ENCODE measurements at regions not wholly inside any gene's neighbourhood (a gene's known extent, or its start where the extent isn't known, plus 50 kb on each side); places are given as distances from the start of the nearest gene placed in this dataset.

DNA sequence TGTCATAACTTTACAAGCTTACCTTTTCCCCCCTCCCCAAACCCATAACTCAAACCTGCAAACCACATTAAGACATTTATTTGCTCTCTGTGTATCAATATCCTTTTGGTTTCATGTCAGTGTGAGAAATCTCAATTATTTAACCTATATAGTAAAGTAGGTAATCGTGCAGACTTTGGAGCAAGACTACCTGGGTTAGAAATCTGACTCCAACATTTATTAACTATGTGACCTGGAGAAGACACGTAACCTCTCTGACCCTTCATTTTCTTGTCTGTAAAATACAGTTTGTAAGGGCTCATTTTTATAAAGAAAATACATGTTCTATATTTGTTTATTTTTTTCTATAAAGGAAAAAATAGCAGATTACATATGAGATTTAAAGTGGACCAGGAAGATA lies 448.9 kb upstream of the MANEA start:
- Histone ChIP-seq H3K79me1 (ENCODE audit: low read depth in 1 of 2, low read length in 2 of 2) (no peaks in the 10 kb centered on the region), H3K27me3 (ENCODE audit: control insufficient read depth, insufficient read depth, low read length) (no peaks in the 10 kb centered on the region), H3K4ac (ENCODE audit: low read depth, low read length) (no peak overlapping the region), H2BK5ac (ENCODE audit: low read depth, low read length, poor library complexity, severe bottlenecking) (no peak overlapping the region), H2BK15ac (ENCODE audit: low read depth, low read length) (no peak overlapping the region), H3K9me3 (ENCODE audit: control insufficient read depth, insufficient read depth, low read length) (no peaks in the 10 kb centered on the region), H2AFZ (replicated peaks; ENCODE audit: low read length, poor library complexity) (no peak overlapping the region), H3K36me3 (ENCODE audit: control insufficient read depth, insufficient read depth, low read length) (no peaks in the 10 kb centered on the region), H3K4me1 (ENCODE audit: control insufficient read depth, insufficient read depth, low read length) (no peaks in the 10 kb centered on the region), H3K9me1 (ENCODE audit: insufficient read depth, low read length) (no peaks in the 10 kb centered on the region), H2AK9ac (replicated peaks; ENCODE audit: low read depth, low read length, poor library complexity) (no peak overlapping the region), H4K20me1 (ENCODE audit: insufficient read depth, low read length) (no peaks in the 10 kb centered on the region), H4K8ac (ENCODE audit: low read depth in 2 of 2, low read length in 2 of 2) (no peak overlapping the region), H4K91ac (ENCODE audit: insufficient read depth, low read depth, low read length) (no peak overlapping the region), H3K4me3 (ENCODE audit: insufficient read depth, low read depth, low read length) (no peak overlapping the region), H3K23ac (ENCODE audit: low read depth, low read length) (no peak overlapping the region), H3K18ac (ENCODE audit: low read depth, low read length) (no peak overlapping the region), H3K56ac (ENCODE audit: extremely low read depth, insufficient read depth, low read length) (no peak overlapping the region), H3K4me2 (ENCODE audit: low read depth, low read length) (no peak overlapping the region), H3K27ac (ENCODE audit: insufficient read depth, low read length) (no peak overlapping the region), H2BK20ac (ENCODE audit: low read depth, low read length) (no peak overlapping the region), H3K14ac (replicated peaks; ENCODE audit: low read depth, low read length) (no peak overlapping the region), H2BK120ac (ENCODE audit: low read depth, low read length) (no peak overlapping the region), H3K9ac (ENCODE audit: low read depth, low read length) (no peak overlapping the region), H4K5ac (ENCODE audit: low read depth, low read length) (no peak overlapping the region), H2AK5ac (ENCODE audit: low read depth, low read length) (no peak overlapping the region)
- in situ Hi-C loops (cut with MboI; ENCODE audit: low sequenced_read_pairs) (no loop called here), dilution Hi-C loops (cut with HindIII; ENCODE audit: low sequenced_read_pairs, unreplicated experiment) (no loop called here), intact Hi-C loops (cut with micrococcal nuclease) (no loop called here)
- no peak for TF ChIP-seq FOS (IDR thresholded peaks at IDR 0.05; ENCODE audit: low read depth, low read length)
- no peak for TF ChIP-seq MXI1 (IDR thresholded peaks at IDR 0.05; ENCODE audit: borderline replicate concordance, low read depth, low read length)
- no peak for TF ChIP-seq RAD21 (IDR thresholded peaks at IDR 0.05; ENCODE audit: low read length)
- TF ChIP-seq, protein P1, sequence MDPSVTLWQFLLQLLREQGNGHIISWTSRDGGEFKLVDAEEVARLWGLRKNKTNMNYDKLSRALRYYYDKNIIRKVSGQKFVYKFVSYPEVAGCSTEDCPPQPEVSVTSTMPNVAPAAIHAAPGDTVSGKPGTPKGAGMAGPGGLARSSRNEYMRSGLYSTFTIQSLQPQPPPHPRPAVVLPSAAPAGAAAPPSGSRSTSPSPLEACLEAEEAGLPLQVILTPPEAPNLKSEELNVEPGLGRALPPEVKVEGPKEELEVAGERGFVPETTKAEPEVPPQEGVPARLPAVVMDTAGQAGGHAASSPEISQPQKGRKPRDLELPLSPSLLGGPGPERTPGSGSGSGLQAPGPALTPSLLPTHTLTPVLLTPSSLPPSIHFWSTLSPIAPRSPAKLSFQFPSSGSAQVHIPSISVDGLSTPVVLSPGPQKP (IDR thresholded peaks at IDR 0.05; ENCODE audit: borderline replicate concordance, low read depth, low read length), result no peak
- CTCF ChIA-PET, result no interaction called here
- POLR2A ChIA-PET (ENCODE audit: unreplicated experiment), result no interaction called here
- no CpG with 5 or more reads among the region's 2 CpGs for WGBS, 2 experiments (ENCODE audit: extremely low coverage in 2 of 2, insufficient read length in 1 of 2)
- no TSS peak for BruUV-seq (replicated peaks)
- ATAC-seq (ENCODE audit: low read depth), result no peak
- no peak for DNase-seq

Data from IMR-90 (cell line).